ENCODE measurements at regions not wholly inside any gene's neighbourhood (a gene's known extent, or its start where the extent isn't known, plus 50 kb on each side); places are given as distances from the start of the nearest gene placed in this dataset.

DNA sequence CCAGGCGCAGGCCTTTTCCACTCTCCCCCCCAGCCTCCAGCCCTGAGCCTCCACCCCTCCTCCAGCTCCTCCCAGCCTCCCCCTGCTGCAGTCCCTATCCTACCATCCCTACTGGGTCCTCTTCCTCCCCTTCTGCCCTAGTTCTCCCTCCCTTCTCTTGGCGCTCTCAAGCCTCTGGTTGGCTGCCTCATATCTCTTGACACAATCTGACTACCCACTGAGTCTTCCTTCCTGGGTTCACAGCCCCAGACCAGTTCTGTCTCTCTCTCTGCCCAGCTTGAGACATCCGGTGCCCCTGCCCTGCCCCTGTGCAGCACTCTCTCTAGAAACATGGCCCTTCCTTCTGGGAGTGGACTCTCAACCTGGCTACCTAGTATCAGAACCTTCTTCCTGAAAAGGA is 76.2 kb downstream of the TSPAN17 start:
- WGBS, 2 donors (ENCODE audit: extremely low coverage in 2 of 2, insufficient read length in 2 of 2, insufficient replicate concordance in 1 of 2): no CpG with 5 or more reads among the region's 3 CpGs
- DNase-seq (ENCODE audit: low spot score): no peak

DNA sequence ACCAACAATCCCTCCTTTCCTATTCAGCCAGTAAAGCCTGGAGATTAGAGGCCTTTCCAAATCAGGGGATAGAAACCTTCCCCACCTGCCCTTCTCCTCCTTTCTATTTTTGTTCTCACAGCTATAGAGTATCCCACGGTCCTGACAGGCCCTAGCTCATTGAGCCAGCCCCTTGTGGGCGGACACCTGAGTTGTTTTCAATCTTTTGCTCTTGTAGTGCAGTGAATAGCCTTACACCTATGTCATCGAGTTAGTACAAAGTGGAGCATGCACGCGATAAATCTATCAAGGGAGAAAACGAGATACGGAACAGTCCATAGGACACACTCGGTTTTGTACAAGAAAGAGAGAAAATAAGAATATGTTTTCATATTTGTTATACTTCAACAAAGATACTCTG is 77.2 kb downstream of the TSPAN17 start:
- H3K23ac ChIP-seq (ENCODE audit: low read depth, low read length, poor library complexity): no peak overlapping the region
- H2AFZ ChIP-seq (ENCODE audit: low read length): no peak overlapping the region
- no peak overlapping the region for H4K8ac ChIP-seq (ENCODE audit: low read depth, low read length)
- H3K14ac ChIP-seq (ENCODE audit: low read length): no peak overlapping the region
- H3K9me3 ChIP-seq (replicated peaks in 1 of 2; ENCODE audit: control insufficient read depth in 2 of 2, insufficient read depth in 1 of 2, low read depth in 1 of 2, low read length in 2 of 2): no peaks in the 10 kb centered on the region
- no peak overlapping the region for H3K4me3 ChIP-seq (ENCODE audit: low read length in 2 of 2)
- no peak overlapping the region for H2BK12ac ChIP-seq (ENCODE audit: low read length)
- no CpG with 5 or more reads among the region's 8 CpGs for WGBS, 2 donors (ENCODE audit: extremely low coverage in 2 of 2, insufficient read length in 2 of 2, insufficient replicate concordance in 1 of 2)
- H3K4me1 ChIP-seq (ENCODE audit: control insufficient read depth in 2 of 2, insufficient read depth in 1 of 2, low read depth in 1 of 2, low read length in 2 of 2): peaks cover 0 to 35% of the 10 kb centered on the region in 2 donors
- H3K4ac ChIP-seq (ENCODE audit: low read length): no peak overlapping the region
- no peaks in the 10 kb centered on the region for H3K36me3 ChIP-seq (replicated peaks in 1 of 2; ENCODE audit: control insufficient read depth in 2 of 2, insufficient read depth in 2 of 2, low read length in 2 of 2)
- H3K18ac ChIP-seq (ENCODE audit: low read length): no peak overlapping the region
- H2AK5ac ChIP-seq (ENCODE audit: low read depth, low read length): no peak overlapping the region
- H2BK120ac ChIP-seq (ENCODE audit: low read depth, low read length): no peak overlapping the region
- H2BK15ac ChIP-seq (ENCODE audit: low read length): no peak overlapping the region
- H4K91ac ChIP-seq (ENCODE audit: low read depth, low read length, poor library complexity): no peak overlapping the region
- no peak overlapping the region for H3K4me2 ChIP-seq (ENCODE audit: insufficient read depth, low read length, poor library complexity, severe bottlenecking)
- no peaks in the 10 kb centered on the region for H3K79me1 ChIP-seq (ENCODE audit: low read depth, low read length)
- H3K9ac ChIP-seq (ENCODE audit: low read depth, low read length, poor library complexity): no peak overlapping the region
- H2BK5ac ChIP-seq (ENCODE audit: low read length): no peak overlapping the region
- no peak for DNase-seq (ENCODE audit: low spot score)
- H3K27ac ChIP-seq (replicated peaks; ENCODE audit: low read length): no peak overlapping the region
- peaks cover 0 to 68% (median 0%) of the 10 kb centered on the region in 3 experiments for H3K27me3 ChIP-seq (ENCODE audit: control insufficient read depth in 3 of 3, insufficient read depth in 3 of 3, low read depth in 1 of 3, low read length in 3 of 3)

More for the DNA sequence above, 76.2 kb downstream of the TSPAN17 start:
- Histone ChIP-seq H3K36me3 (replicated peaks in 1 of 2; ENCODE audit: control insufficient read depth in 2 of 2, insufficient read depth in 2 of 2, low read length in 2 of 2) (no peaks in the 10 kb centered on the region), H3K18ac (ENCODE audit: low read length) (peak overlapping the region; percentile 86), H3K4ac (ENCODE audit: low read length) (peak overlapping the region; percentile 6), H3K9ac (ENCODE audit: low read depth, low read length, poor library complexity) (no peak overlapping the region), H2BK120ac (ENCODE audit: low read depth, low read length) (peak overlapping the region; percentile 91), H3K27me3 (ENCODE audit: control insufficient read depth in 3 of 3, insufficient read depth in 3 of 3, low read depth in 1 of 3, low read length in 3 of 3) (peaks cover 0 to 69% (median 0%) of the 10 kb centered on the region in 3 experiments), H2BK12ac (ENCODE audit: low read length) (peak overlapping the region; percentile 58), H4K8ac (ENCODE audit: low read depth, low read length) (no peak overlapping the region), H3K23ac (ENCODE audit: low read depth, low read length, poor library complexity) (no peak overlapping the region), H3K4me3 (ENCODE audit: low read length in 2 of 2) (no peak overlapping the region), H2BK15ac (ENCODE audit: low read length) (peak overlapping the region; percentile 64), H3K4me2 (ENCODE audit: insufficient read depth, low read length, poor library complexity, severe bottlenecking) (no peak overlapping the region), H2AK5ac (ENCODE audit: low read depth, low read length) (peak overlapping the region; percentile 91), H4K91ac (ENCODE audit: low read depth, low read length, poor library complexity) (peak overlapping the region; percentile 10), H2AFZ (ENCODE audit: low read length) (no peak overlapping the region), H2BK5ac (ENCODE audit: low read length) (peak overlapping the region; percentile 92), H3K14ac (ENCODE audit: low read length) (no peak overlapping the region), H3K79me1 (ENCODE audit: low read depth, low read length) (no peaks in the 10 kb centered on the region), H3K4me1 (ENCODE audit: control insufficient read depth in 2 of 2, insufficient read depth in 1 of 2, low read depth in 1 of 2, low read length in 2 of 2) (peaks cover 0 to 35% of the 10 kb centered on the region in 2 donors), H3K9me3 (replicated peaks in 1 of 2; ENCODE audit: control insufficient read depth in 2 of 2, insufficient read depth in 1 of 2, low read depth in 1 of 2, low read length in 2 of 2) (no peaks in the 10 kb centered on the region), H3K27ac (replicated peaks; ENCODE audit: low read length) (no peak overlapping the region)

DNA sequence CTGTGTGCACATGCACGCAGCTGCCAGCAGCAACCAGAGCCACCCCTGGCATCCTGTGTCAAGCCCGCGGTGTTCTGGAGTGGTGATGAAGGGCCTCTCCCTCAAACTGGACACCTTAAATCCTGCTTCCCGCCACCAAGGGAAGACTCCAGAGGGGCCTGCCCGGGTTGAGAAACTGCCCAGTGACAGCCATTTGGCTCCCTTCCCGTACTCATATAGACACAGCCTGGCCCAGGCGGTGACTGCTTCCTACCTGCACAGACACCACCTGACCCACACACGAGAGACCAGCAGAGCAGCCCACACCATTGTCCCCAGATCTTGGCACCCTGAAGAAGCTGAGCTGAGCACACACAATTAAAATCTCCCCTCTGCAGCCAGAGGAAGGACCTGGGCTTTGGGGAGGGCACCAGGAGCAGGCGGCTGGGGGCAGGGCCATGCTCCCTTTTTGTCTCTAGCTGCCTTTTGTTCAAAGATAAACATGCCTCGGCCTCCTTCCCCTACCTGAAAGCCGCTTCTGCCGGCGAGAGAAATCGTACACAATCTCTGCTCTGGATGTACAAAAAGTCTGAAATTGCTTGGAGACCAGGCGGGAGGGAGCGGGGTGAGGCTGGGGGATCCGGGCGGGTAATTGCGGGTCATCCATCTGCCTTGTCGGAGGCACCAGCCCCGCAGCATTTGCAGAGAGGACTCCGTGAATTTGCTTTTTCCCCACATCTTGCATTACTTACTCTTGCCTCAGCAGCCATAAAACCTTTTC is 78.4 kb downstream of the TSPAN17 start:
- H2BK120ac ChIP-seq (ENCODE audit: low read depth, low read length): peak overlapping the region; percentile 84
- peaks cover 0 to 72% (median 0%) of the 10 kb centered on the region in 3 experiments for H3K27me3 ChIP-seq (ENCODE audit: control insufficient read depth in 3 of 3, insufficient read depth in 3 of 3, low read depth in 1 of 3, low read length in 3 of 3)
- H4K91ac ChIP-seq (ENCODE audit: low read depth, low read length, poor library complexity): peak overlapping the region; percentile 11
- peak overlapping the region; percentile 99 for H2AK5ac ChIP-seq (ENCODE audit: low read depth, low read length)
- H3K14ac ChIP-seq (ENCODE audit: low read length): no peak overlapping the region
- no peak for DNase-seq (ENCODE audit: low spot score)
- peak overlapping the region; percentile 61 for H2AFZ ChIP-seq (ENCODE audit: low read length)
- no peak overlapping the region for H3K4me2 ChIP-seq (ENCODE audit: insufficient read depth, low read length, poor library complexity, severe bottlenecking)
- peak overlapping the region; percentile 93 for H2BK12ac ChIP-seq (ENCODE audit: low read length)
- H3K9me3 ChIP-seq (replicated peaks in 1 of 2; ENCODE audit: control insufficient read depth in 2 of 2, insufficient read depth in 1 of 2, low read depth in 1 of 2, low read length in 2 of 2): peaks cover 2 to 3% of the 10 kb centered on the region in 2 donors
- peak overlapping the region; percentile 59 for H3K23ac ChIP-seq (ENCODE audit: low read depth, low read length, poor library complexity)
- peak overlapping the region; percentile 79 for H2BK15ac ChIP-seq (ENCODE audit: low read length)
- H3K27ac ChIP-seq (replicated peaks; ENCODE audit: low read length): peak overlapping the region; percentile 59
- peaks cover 0 to 35% of the 10 kb centered on the region in 2 donors for H3K4me1 ChIP-seq (ENCODE audit: control insufficient read depth in 2 of 2, insufficient read depth in 1 of 2, low read depth in 1 of 2, low read length in 2 of 2)
- H2BK5ac ChIP-seq (ENCODE audit: low read length): peak overlapping the region; percentile 77
- no peak overlapping the region for H3K4ac ChIP-seq (ENCODE audit: low read length)
- no peak overlapping the region for H3K4me3 ChIP-seq (ENCODE audit: low read length in 2 of 2)
- H3K18ac ChIP-seq (ENCODE audit: low read length): peak overlapping the region; percentile 98
- no CpG with 5 or more reads among the region's 22 CpGs for WGBS, 2 donors (ENCODE audit: extremely low coverage in 2 of 2, insufficient read length in 2 of 2, insufficient replicate concordance in 1 of 2)
- no peak overlapping the region for H3K9ac ChIP-seq (ENCODE audit: low read depth, low read length, poor library complexity)
- no peaks in the 10 kb centered on the region for H3K36me3 ChIP-seq (replicated peaks in 1 of 2; ENCODE audit: control insufficient read depth in 2 of 2, insufficient read depth in 2 of 2, low read length in 2 of 2)
- H4K8ac ChIP-seq (ENCODE audit: low read depth, low read length): no peak overlapping the region
- no peaks in the 10 kb centered on the region for H3K79me1 ChIP-seq (ENCODE audit: low read depth, low read length)

DNA sequence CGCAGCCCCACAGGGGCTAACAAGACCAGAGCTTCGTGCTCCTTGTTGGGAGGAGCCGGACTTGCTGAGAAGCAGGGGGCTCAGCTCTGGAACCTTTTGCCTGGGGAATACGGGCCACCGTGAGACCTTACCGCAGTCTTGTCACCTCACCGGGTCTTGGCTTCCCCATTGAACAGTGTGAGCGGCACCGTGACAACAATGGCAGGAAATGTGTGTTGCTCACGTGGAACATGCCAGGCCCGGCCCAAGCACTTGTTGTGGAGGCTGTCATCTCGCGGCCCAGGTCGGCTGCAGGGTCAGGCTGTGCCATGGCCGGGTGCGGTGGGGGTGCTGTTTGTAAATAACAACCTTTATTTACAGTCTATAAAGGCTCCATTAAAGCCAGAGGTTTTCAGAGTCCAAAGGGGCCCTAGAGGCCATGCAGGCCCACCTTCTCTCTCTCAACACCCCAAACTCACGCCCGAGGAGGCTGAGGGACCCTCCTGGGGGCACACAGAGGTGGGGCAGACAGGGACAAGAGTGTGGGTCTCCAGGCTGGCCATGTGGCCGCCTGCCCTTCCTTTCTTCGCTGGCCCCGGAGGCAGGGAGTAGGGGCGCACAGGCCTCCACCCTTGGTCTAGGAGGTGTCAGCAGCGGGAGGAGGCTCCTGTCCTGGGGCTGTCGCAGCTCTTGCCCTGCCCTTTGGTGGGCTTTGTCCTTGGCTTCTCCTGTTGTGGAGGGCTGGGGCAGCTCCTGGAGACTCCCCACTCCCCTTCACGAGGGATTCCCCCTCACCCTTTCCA is 79.7 kb downstream of the TSPAN17 start:
- H3K27me3 ChIP-seq (ENCODE audit: control insufficient read depth in 3 of 3, insufficient read depth in 3 of 3, low read depth in 1 of 3, low read length in 3 of 3): peaks cover 0 to 84% (median 0%) of the 10 kb centered on the region in 3 experiments

More for the DNA sequence above, 79.7 kb downstream of the TSPAN17 start:
- peak overlapping the region; percentile 84 for H2BK120ac ChIP-seq (ENCODE audit: low read depth, low read length)
- H3K27ac ChIP-seq (replicated peaks; ENCODE audit: low read length): no peak overlapping the region
- no peak overlapping the region for H3K14ac ChIP-seq (ENCODE audit: low read length)
- no peak overlapping the region for H3K9ac ChIP-seq (ENCODE audit: low read depth, low read length, poor library complexity)
- peak overlapping the region; percentile 91 for H3K18ac ChIP-seq (ENCODE audit: low read length)
- no peaks in the 10 kb centered on the region for H3K36me3 ChIP-seq (replicated peaks in 1 of 2; ENCODE audit: control insufficient read depth in 2 of 2, insufficient read depth in 2 of 2, low read length in 2 of 2)
- WGBS, 2 donors (ENCODE audit: extremely low coverage in 2 of 2, insufficient read length in 2 of 2, insufficient replicate concordance in 1 of 2): no CpG with 5 or more reads among the region's 25 CpGs
- H2AFZ ChIP-seq (ENCODE audit: low read length): no peak overlapping the region
- H2BK12ac ChIP-seq (ENCODE audit: low read length): peak overlapping the region; percentile 97
- no peak overlapping the region for H3K4me3 ChIP-seq (ENCODE audit: low read length in 2 of 2)
- no peak for DNase-seq (ENCODE audit: low spot score)
- peak overlapping the region; percentile 70 for H3K4ac ChIP-seq (ENCODE audit: low read length)
- peak overlapping the region; percentile 95 for H2BK15ac ChIP-seq (ENCODE audit: low read length)
- no peak overlapping the region for H3K4me2 ChIP-seq (ENCODE audit: insufficient read depth, low read length, poor library complexity, severe bottlenecking)
- H2AK5ac ChIP-seq (ENCODE audit: low read depth, low read length): peak overlapping the region; percentile 99
- peaks cover 2 to 6% of the 10 kb centered on the region in 2 donors for H3K9me3 ChIP-seq (replicated peaks in 1 of 2; ENCODE audit: control insufficient read depth in 2 of 2, insufficient read depth in 1 of 2, low read depth in 1 of 2, low read length in 2 of 2)
- H4K91ac ChIP-seq (ENCODE audit: low read depth, low read length, poor library complexity): peak overlapping the region; percentile 59
- peak overlapping the region; percentile 29 for H3K23ac ChIP-seq (ENCODE audit: low read depth, low read length, poor library complexity)
- peak overlapping the region; percentile 77 for H2BK5ac ChIP-seq (ENCODE audit: low read length)
- H3K79me1 ChIP-seq (ENCODE audit: low read depth, low read length): no peaks in the 10 kb centered on the region
- H3K4me1 ChIP-seq (ENCODE audit: control insufficient read depth in 2 of 2, insufficient read depth in 1 of 2, low read depth in 1 of 2, low read length in 2 of 2): peaks cover 0 to 35% of the 10 kb centered on the region in 2 donors
- no peak overlapping the region for H4K8ac ChIP-seq (ENCODE audit: low read depth, low read length)
